Peyer's patch (tissue), 4 donors: ENCODE measurements at regions not wholly inside any gene's neighbourhood (a gene's known extent, or its start where the extent isn't known, plus 50 kb on each side); places are given as distances from the start of the nearest gene placed in this dataset.

Experiments
- DNase-seq, 3 donors: peaks; one replicate each; pipeline ENCODE4 v3.0.0-alpha.2; 2017 to 2019
- H3K27ac ChIP-seq, 4 donors: fragments of 200-600 bp; sonication (generic); one replicate each; pipeline ENCODE4 v1.5.1; 2016 to 2019
- H3K27me3 ChIP-seq, 2 donors: fragments of 200-600 bp; sonication (generic); one replicate each; pipeline ENCODE4 v1.5.1; 2019
- H3K36me3 ChIP-seq, 3 donors: fragments of 200-600 bp; sonication (generic); one replicate each; pipeline ENCODE4 v1.5.1; 2016 to 2019
- H3K4me1 ChIP-seq, 4 donors: fragments of 200-600 bp; sonication (generic); one replicate each; pipeline ENCODE4 v1.5.1; 2016 to 2019
- H3K4me3 ChIP-seq, 4 donors: fragments of 200-600 bp; sonication (generic); 1 replicate in 3 of 4; 2 replicates in 1 of 4; pipeline ENCODE4 v1.5.1; 2016 to 2019; ENCODE audit warnings: mild to moderate bottlenecking in 1 of 4
- H3K9me3 ChIP-seq, 4 donors: fragments of 200-600 bp; sonication (generic); one replicate each; pipeline ENCODE4 v1.5.1; 2016 to 2019; ENCODE audit warnings: mild to moderate bottlenecking in 1 of 4
- POLR2A ChIP-seq, 2 donors: fragments of 450-650 bp; IDR thresholded peaks; one replicate each; pipeline ENCODE4 v1.5.1; 2017; ENCODE audit warnings: antibody characterized with exemption in 2 of 2, mild to moderate bottlenecking in 2 of 2, moderate library complexity in 2 of 2
- TF ChIP-seq, protein P1 (sequence below), 6 experiments: fragments of 450-650 bp in 4 of 6; fragments of 200-600 bp in 2 of 6; sonication (generic) in 1 of 6; IDR thresholded peaks; one replicate each; pipeline ENCODE4 v1.5.1; 2017 to 2019; ENCODE audit warnings: antibody characterized with exemption in 6 of 6, mild to moderate bottlenecking in 3 of 6, moderate library complexity in 1 of 6

DNA sequence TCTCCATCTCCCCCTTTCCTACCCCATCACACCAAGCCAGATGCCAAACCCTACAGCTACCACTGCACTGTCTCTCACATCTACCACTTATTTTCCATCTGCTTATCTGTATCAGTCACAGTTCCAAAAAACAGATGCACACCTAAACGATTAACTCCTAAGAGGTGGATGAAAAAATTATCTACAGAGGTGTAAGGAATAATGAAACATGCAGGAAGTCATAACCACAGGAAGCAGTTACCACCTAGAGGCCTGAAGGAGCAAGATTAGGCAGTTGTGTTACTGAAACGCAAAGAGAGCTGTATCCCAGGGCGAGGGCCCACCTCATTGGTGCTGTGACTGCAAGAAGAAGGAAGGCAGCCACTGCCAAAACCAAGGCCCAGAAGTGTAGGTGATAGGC lies 87.8 kb upstream of the FAM241A start:
- H3K27ac ChIP-seq = no peak overlapping the region
- DNase-seq = no peak
- H3K36me3 ChIP-seq = no peaks in the 10 kb centered on the region
- no peak overlapping the region for H3K4me3 ChIP-seq
- no peaks in the 10 kb centered on the region for H3K9me3 ChIP-seq
- H3K27me3 ChIP-seq = no peaks in the 10 kb centered on the region
- no peak for TF ChIP-seq POLR2A (IDR thresholded peaks at IDR 0.05)
- TF ChIP-seq, protein P1, sequence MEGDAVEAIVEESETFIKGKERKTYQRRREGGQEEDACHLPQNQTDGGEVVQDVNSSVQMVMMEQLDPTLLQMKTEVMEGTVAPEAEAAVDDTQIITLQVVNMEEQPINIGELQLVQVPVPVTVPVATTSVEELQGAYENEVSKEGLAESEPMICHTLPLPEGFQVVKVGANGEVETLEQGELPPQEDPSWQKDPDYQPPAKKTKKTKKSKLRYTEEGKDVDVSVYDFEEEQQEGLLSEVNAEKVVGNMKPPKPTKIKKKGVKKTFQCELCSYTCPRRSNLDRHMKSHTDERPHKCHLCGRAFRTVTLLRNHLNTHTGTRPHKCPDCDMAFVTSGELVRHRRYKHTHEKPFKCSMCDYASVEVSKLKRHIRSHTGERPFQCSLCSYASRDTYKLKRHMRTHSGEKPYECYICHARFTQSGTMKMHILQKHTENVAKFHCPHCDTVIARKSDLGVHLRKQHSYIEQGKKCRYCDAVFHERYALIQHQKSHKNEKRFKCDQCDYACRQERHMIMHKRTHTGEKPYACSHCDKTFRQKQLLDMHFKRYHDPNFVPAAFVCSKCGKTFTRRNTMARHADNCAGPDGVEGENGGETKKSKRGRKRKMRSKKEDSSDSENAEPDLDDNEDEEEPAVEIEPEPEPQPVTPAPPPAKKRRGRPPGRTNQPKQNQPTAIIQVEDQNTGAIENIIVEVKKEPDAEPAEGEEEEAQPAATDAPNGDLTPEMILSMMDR (IDR thresholded peaks at IDR 0.05) = no peak
- H3K4me1 ChIP-seq = no peaks in the 10 kb centered on the region

DNA sequence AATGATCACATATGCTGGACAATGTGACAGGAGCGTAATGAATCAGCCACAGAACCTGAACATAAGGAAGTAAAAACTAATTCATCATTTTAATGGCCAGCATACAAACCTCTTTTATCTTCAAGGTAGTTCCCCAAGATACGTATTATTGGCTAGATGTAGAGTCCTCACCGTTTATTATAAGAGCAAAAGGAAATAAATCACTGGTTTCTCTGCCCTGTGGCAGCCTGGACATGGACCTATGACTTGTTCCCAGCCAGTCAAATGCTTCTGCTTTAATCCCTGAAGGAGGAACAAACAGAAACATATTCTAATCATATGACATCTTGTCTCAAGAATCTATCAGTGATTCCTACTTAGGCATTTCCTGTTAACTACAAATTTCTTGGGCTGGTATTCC lies 86.8 kb upstream of the FAM241A start:
- H3K27me3 ChIP-seq = no peaks in the 10 kb centered on the region
- no peaks in the 10 kb centered on the region for H3K9me3 ChIP-seq
- no peaks in the 10 kb centered on the region for H3K36me3 ChIP-seq
- H3K4me3 ChIP-seq = no peak overlapping the region
- no peak overlapping the region for H3K27ac ChIP-seq
- H3K4me1 ChIP-seq = no peaks in the 10 kb centered on the region
- TF ChIP-seq, protein P1 (IDR thresholded peaks at IDR 0.05) = no peak
- TF ChIP-seq POLR2A (IDR thresholded peaks at IDR 0.05) = no peak
- DNase-seq = no peak

DNA sequence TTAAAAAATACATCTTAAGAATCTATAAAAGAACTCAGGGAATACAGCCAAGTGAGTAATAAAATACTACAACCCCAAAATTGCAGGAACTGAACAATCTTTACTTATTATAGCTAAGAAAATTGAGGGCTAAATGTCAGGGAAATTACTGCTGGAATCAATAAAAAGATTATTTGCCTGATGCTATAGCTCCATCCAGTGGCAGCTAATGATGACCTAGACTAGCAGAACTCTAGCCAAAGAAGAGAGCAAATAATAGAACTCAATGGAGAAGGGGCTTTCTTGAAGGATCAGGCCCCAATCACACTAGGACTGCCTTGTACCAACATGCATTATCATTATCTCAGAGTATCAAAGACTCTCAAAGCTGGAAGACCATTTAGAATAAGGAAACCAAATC lies 85.0 kb upstream of the FAM241A start:
- no peaks in the 10 kb centered on the region for H3K4me1 ChIP-seq
- H3K4me3 ChIP-seq = no peak overlapping the region
- no peaks in the 10 kb centered on the region for H3K27me3 ChIP-seq
- H3K36me3 ChIP-seq = no peaks in the 10 kb centered on the region
- DNase-seq = no peak
- TF ChIP-seq POLR2A (IDR thresholded peaks at IDR 0.05) = no peak
- TF ChIP-seq, protein P1 (IDR thresholded peaks at IDR 0.05) = peak in 3 of 6 experiments; percentile 46 to 51 (median 50)
- no peak overlapping the region for H3K27ac ChIP-seq
- no peaks in the 10 kb centered on the region for H3K9me3 ChIP-seq

DNA sequence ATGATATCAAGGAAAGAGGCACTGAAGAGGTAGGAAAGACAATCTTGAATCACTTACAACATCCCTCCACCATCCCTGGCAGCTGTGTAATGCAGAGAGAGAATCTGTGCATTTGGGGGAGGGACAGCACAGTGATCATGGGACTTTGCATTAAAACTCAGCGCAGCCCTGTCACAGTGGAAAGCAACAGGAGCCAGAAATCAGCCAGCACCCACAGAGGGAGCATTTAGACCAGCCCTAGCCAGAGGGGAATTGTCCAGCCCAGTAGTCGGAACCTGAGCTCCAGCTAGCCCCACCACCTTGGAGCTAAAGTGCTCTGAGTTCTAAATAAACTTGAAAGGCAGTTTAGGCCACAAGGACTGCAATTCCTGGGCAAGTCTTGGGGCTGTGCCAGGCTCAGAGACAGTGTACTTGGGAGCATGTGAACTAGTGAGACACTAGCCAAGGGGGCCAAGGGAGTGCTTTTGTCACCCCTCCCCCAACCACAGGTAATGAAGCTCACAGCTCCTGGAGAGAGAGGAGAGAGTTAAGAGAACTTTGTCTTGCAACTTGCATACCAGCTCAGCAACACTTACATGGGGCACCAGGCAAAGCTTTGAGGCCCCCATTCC lies 83.9 kb upstream of the FAM241A start:
- Histone ChIP-seq H3K9me3 (no peaks in the 10 kb centered on the region), H3K36me3 (no peaks in the 10 kb centered on the region), H3K27ac (no peak overlapping the region), H3K4me3 (no peak overlapping the region), H3K27me3 (no peaks in the 10 kb centered on the region), H3K4me1 (no peaks in the 10 kb centered on the region)
- TF ChIP-seq POLR2A (IDR thresholded peaks at IDR 0.05) = no peak
- TF ChIP-seq, protein P1 (IDR thresholded peaks at IDR 0.05) = no peak
- DNase-seq = no peak

DNA sequence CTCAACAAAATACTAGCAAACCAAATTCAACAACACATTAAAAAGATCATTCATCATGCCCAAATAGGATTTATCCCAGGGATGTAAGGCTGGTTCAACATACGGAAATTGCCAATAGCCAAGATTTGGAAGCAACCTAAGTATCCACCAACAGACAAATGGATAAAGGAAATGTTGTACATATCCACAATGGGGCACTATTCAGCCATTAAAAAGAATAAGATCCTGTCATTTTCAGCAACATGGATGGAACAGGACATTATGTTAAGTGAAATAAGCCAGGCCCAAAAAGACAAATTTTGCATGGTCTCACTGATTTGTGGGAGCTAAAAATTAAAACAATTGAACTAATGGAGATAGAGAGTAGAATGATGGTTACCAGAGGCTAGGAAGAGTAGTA lies 82.0 kb upstream of the FAM241A start:
- no peaks in the 10 kb centered on the region for H3K4me1 ChIP-seq
- H3K27me3 ChIP-seq = no peaks in the 10 kb centered on the region
- TF ChIP-seq, protein P1 (IDR thresholded peaks at IDR 0.05) = peak in 1 of 6 experiments; percentile 3
- no peak for TF ChIP-seq POLR2A (IDR thresholded peaks at IDR 0.05)
- H3K27ac ChIP-seq = no peak overlapping the region
- no peak for DNase-seq
- no peak overlapping the region for H3K4me3 ChIP-seq
- H3K36me3 ChIP-seq = no peaks in the 10 kb centered on the region
- H3K9me3 ChIP-seq = no peaks in the 10 kb centered on the region

DNA sequence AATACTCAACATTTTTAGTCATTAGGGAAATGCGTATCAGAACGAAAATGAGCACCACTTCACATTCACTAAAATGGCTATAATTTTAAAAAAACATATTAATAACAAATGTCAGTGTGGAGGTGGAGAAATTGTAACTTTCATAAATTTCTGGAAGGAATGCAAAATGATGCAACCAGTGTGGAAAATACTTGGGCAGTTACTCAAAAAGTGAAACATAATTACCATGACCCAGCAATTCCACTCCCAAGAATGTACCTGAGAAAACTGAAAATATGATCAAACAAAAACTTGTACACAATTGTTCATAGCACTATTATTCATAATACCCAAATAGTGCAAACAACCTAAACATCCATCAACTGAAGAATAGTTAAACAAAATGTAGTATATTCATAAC lies 76.1 kb upstream of the FAM241A start:
- no peak for TF ChIP-seq POLR2A (IDR thresholded peaks at IDR 0.05)
- TF ChIP-seq, protein P1 (IDR thresholded peaks at IDR 0.05) = no peak
- Histone ChIP-seq H3K36me3 (no peaks in the 10 kb centered on the region), H3K27ac (no peak overlapping the region), H3K4me3 (no peak overlapping the region), H3K9me3 (peaks cover 0 to 4% (median 0%) of the 10 kb centered on the region in 4 donors), H3K4me1 (no peaks in the 10 kb centered on the region), H3K27me3 (no peaks in the 10 kb centered on the region)
- DNase-seq = no peak
